B cell (primary cell): ENCODE measurements at regions not wholly inside any gene's neighbourhood (a gene's known extent, or its start where the extent isn't known, plus 50 kb on each side); places are given as distances from the start of the nearest gene placed in this dataset.

Source experiments
- CTCF ChIP-seq: fragments of 200-600 bp; IDR thresholded peaks from one replicate; pipeline ENCODE4 v1.8.0; 2022; ENCODE audit warnings: antibody characterized with exemption, mild to moderate bottlenecking
- EZH2 ChIP-seq: IDR thresholded peaks from 2 replicates; pipeline ENCODE4 v1.6.1; 2012; ENCODE audit warnings: borderline replicate concordance, low read depth, mild to moderate bottlenecking, moderate library complexity, low read length; ENCODE audit not compliant: insufficient read depth, poor library complexity, severe bottlenecking

DNA sequence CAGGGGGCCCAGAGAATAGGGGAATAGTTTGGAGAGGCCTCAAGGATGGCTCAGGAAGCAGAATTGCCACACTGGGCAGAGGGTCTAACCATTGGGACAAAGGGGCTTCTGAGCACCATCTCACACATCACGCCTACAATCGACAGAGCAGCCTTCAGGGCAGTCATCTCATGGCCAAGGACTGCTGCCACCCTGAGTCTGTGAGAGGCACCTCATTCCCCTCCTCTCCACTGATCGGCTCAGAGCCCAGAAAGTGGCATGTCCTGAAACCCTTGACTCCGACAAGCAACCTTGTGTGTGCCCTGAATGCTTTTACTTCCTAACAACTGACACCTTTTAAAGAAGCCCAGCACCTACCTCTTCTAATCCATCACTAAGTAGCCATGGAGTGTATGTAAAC, 128.9 kb upstream of the PTPN3 start:
- no peak for TF ChIP-seq CTCF
- TF ChIP-seq EZH2: no peak
